Activated CD4-positive, CD25-positive, alpha-beta regulatory T cell treated with anti-CD3 and anti-CD28 coated beads, Interleukin-2, amount 50 U/mL, for 16 hours (primary cell): ENCODE measurements at regions not wholly inside any gene's neighbourhood (a gene's known extent, or its start where the extent isn't known, plus 50 kb on each side); places are given as distances from the start of the nearest gene placed in this dataset.

Experiments used
- DNase-seq: peaks from one replicate; pipeline ENCODE4 v3.0.0-alpha.2; 2020; ENCODE audit warnings: low read depth, low spot score

- no peak for DNase-seq
Measured at GRCh38 chr10:2950546-2950945, 116.8 kb upstream of the PFKP start.

DNA sequence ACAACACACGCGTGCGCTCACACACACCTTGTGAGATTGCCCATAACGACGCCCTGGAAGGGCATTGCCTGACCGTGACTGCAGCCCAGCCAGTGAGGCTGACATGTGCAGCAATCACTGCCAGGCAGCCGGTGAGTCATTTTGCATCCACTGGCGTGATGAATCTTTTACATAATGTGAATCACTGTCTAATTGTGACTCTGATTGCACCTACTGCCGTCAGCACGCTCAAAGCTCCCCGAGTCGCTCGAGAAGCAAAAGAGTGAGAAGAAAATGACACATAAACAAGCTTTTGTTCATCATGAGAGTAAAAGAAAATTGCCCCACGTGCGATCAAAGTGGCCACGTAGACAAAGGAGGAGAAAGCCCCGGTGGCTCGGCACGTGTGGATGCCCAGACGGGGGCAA is 117.4 kb upstream of the PFKP start:
- DNase-seq = peak; percentile 26

DNA sequence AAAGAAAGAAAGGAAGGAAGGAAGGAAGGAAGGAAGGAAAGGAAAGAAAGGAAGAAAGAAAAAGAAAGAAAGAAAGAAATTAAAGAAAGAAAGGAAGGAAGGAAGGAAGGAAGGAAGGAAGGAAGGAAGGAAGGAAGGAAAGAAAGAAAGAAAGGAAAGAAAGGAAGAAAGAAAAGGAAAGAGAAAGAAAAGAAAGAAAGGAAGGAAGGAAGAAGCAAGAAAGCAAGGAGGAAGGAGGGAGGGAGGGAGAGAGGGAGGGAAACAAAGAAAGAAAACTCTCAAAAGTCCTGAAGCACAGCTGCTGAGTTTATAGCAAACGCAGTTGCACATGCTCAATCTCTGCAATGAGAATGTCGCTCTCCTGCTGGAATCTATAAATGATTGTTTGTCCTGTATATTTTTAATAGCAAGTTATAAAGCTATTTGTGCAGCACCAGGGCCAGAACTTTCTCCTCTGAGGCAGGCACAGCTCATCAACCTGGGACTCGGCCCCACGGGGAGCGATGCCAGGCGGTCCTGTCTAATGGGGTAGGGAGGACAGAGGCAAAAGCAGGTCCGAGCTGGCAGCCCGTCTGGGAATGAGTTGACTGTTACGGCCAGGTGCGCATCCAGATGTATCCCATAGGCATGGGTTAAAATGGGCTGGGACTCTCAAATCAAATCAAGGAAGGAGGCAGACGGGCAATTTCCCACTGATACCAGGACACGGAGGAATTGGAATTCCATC is 118.0 kb upstream of the PFKP start:
- DNase-seq = no peak

DNA sequence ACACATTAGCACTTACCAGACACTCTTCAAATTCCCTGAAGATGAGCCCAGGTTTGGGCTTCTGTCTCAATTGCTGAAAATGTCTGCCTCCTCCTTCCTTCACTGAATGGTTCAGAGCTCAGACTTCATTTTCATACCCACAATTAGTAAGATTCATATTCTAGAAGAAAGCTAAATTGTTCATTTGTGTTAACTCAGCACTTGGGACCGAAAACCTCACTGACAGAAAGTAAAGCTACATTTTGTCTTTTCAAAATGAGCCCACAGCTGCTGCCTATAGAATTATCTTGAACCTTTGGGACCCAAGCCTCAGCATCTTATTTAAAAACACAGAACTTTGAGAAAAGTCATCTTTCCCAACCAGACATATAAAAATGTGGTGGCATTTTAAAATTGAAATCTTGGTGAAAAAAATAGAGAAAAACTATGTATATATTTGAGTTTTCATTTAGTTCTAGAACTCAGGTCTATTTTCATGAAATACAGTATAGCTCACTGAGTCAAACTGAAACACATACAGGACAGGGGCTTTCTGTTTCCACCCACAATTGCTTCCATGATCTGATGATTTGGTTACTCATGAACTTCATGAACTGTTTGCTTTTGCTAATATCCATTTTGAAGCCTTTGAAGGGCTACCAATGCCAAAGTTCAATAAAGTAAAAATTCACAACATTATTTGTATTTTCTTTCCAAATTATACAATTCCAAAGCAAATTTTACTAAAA is 119.1 kb upstream of the PFKP start:
- DNase-seq = no peak

DNA sequence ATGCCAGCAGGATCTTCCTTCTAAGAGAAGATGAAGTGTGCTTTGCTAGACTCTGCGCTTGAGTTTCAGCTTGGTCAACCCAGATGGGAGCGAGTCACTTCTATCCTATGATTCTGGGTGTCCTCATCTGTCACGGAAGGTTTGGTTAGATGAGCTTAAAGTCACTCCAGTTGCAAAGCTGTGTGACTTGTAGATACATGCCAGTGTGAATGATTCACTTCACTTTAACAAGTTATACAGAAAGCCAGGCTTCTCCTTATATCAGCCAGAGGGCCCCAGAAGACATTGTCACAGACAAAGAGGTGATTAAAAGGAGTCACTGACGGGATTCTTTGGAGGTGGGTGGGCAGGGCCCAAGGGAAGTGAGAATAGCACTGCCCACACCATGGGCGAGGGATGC is 122.6 kb upstream of the PFKP start:
- DNase-seq = no peak

DNA sequence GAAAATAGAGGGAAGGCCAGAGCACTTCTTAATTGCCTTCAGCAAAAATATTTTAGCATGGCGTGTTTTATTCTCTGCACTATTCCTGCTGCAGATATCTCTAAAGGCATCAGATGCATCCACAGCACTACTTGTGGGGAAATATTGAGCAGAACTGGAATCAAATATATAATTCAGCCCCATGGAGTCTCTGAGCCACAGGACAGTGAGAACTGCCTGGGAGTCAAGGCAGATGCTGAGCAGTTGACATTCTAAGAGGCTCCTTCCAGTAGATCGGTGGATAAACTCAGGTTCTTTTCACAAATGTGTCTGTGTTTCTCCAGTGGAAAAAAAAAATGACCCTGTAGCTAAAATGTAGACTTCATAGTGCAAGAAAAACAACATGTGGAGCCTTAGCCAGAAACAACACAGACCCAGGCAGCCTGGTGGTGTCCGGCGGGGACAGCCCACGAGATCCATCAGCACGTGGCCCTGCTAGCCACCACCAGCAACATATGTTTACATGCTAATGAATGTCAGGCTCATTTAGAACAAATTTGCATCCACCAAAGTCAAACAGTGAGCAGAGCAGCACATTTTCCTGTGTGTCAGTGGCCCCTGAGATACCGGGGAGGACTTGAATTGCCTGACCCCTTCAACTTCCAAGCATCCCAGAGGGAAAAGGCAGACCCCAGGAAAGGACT is 123.3 kb upstream of the PFKP start:
- DNase-seq = no peak

DNA sequence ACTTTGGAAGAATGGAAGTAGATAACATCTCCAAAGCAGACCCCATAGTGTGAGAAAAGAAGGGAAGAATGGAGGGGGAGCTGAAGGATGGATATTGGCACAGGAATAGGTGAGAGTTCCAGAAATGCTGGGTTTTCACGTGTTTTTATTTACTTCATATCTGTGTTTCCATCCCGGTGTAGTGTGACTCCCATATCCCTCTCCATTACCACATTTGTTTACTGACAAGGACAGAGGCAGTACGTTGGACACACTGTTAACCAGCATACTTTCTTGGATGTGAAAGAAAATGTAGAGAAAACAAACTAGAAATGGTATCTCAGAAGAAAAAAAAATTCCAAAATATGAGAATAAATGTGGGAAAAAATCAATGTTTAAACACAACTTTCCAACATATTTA is 124.4 kb upstream of the PFKP start:
- DNase-seq = no peak

GRCh38 chr10:2938869-2939268 is 128.5 kb upstream of the PFKP start:
- DNase-seq = no peak

GRCh38 chr10:2936816-2937215 is 130.5 kb upstream of the PFKP start:
- no peak for DNase-seq

DNA sequence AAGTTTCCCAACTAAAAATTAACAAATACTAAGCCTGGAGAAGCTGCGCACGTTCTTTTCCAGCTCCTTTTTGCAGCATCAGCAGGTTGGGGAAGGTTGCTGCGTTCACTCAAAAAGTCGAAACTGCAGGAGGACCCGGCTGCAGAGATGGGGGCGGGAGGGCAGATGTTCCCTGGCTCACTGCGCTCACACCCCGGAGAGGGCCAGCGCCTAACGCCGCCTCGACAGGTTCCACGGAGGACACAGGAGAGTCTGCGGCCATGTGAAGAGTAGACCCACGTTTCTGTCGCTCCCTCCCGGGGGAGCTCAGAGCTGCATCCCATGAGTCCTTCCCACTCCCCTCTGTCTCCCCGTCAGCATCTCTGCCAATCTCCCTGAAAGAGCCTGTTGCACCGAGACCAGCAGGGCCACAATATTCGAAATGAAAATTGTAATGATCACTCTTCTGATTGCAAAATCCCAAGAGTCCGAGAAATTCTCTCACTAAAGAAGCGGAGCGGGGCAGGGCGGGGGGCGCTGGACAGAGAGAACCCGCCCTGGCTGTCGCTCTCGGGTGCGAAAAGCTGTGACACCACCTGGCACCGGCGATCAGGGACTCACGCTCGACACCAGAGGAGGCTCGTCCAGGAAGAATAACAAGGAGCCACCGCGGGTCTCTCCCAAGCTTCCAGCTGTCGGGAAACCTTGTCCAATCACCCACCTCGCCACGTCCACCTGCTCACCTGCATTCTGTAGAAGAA is 131.5 kb upstream of the PFKP start:
- no peak for DNase-seq

DNA sequence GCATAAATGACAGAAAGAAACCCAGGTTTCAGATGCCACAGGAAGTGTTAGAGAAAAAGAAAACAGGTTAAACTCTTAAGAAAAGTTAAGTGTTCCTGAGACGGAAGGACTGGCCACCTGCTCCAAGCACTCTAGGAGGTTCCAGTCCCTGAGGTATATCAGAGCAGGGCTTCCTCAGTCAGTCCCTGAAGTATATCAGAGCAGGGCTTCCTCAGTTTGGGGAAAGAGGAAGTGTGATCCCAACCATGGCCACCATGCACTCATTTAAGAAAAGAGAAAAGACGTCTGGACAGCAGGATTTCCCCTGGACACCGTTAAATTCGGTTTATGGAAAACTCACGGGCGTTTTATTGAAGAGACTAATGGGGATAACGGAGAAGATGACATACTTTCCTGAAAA is 133.4 kb upstream of the PFKP start:
- DNase-seq = no peak

DNA sequence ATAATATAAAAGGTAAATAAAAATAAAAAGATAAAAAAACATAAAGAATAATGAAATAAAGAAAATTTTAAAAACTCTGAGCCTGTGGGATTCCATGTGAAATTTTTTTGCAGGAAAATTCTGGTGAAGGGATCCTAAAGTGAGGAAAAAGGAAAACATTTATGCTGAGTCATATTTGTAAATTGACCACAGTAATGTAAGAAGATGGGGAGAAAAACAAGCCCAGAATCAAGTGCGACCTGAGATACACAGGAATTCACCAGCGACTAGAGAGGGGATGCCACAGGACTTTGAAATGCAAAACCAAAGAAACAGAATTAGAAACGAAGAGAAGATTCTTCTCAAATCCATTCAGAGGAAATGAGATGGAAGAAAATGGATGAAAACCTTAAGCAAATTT is 133.8 kb upstream of the PFKP start:
- no peak for DNase-seq

DNA sequence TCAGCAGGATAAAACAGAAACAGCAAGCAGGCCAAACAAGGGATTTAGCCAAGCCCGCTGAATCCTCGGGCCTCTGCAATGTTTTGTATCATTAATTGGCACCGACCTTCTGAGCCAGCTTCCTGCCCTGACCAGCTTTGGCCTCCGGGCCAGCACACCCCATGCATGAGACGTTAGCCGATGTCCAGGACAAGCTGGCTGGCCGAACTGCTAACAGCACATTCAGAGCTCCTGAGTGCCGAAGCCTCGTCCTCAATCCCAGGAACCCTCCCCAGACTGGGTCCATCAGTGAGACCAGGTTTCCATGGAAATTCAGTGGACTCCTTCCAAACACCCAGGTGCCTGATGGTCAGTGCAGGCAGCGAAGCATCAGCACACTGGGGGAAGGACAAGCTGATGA is 134.3 kb upstream of the PFKP start:
- no peak for DNase-seq

- no peak for DNase-seq
Measured at GRCh38 chr10:2929480-2930258, 137.7 kb upstream of the PFKP start.

- DNase-seq = peak; percentile 29
Measured at GRCh38 chr10:2927958-2928840, 139.1 kb upstream of the PFKP start.

DNA sequence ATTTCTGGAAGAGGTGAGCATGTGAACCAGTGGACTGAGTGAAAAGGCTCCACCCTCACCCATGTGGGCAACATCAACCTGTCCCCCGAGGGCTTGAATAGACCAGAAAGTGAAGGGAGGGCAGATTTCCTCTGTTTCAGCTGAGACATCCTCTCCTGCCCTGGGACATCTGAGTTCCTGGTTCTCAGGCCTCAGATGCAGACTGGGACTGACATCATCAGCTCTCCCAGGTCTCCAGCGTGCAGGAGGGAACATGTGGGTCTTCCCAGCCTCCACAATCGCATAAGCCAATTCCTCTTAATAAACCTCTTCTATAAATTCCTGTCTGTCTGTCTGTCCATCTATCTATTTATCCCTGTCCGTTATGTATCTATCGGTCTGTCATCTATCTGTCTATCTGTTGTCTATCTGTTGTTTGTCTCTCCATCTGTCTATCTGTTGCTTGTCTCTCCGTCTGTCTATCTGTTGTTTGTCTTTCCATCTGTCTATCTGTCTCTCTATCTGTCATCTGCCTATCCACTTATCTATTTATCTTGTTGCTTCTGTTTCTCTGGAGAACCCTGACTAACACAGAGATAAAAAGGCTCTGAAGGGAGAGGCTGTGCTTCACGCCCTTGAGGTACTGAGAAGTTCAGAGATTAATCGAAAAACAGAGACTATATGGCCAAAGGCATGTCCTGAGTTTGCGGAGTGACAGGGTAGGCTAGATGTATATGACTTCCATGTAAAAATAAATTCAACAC is 140.3 kb upstream of the PFKP start:
- DNase-seq = no peak

DNA sequence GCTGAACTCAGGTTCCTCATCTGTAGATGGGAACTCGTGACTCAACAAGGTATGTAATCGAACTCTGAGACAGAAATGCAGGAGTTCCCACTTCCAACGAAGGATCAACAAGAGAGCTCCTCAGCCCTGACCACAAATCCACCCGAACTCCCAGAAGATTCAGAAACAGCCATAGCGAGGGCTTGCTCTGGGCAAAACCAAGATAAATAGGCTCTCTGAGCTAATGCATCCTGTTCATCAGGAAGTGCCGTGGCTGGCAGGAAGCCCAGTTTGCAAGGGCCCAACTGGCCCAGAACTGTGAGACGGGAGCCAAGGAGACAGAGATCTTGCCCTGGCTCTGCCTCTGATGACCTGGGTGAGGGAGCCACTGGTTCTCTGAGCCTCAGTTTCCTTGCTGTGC is 141.7 kb upstream of the PFKP start:
- no peak for DNase-seq

DNA sequence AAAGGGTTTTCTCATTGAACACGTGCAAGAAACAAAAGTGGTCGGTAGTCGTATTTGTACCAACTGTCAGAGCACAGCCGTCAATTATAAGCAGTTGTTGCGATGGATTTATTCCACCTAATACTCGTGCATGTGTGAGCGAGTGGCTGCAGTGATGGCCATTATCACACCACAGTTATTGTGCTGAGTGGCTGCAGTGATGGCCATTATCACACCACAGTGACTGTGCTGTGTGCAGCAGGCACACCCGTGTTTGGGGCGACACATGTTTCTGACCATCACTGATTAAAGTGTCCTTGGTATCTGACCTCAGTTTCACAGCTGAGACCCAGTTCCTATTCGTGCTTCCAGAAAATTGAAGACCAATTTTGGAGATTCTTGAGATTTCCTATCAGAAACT is 142.9 kb upstream of the PFKP start:
- DNase-seq = no peak

GRCh38 chr10:2921956-2922680 is 145.2 kb upstream of the PFKP start:
- no peak for DNase-seq
